A549 (cell line): ENCODE measurements at regions not wholly inside any gene's neighbourhood (a gene's known extent, or its start where the extent isn't known, plus 50 kb on each side); places are given as distances from the start of the nearest gene placed in this dataset.

ENCODE experiments used
- ATAC-seq, 2 experiments: fragments of 200-7000 bp in 1 of 2; fragments of >200 bp in 1 of 2; cut with Nextera tagmentation in 1 of 2; cut with Tn5 transposase in 1 of 2; 3 replicates each; pipeline versions ENCODE4 v1.8.0 to v1.9.1; 2018 to 2020; ENCODE audit warnings: mild to moderate bottlenecking in 1 of 2, moderate library complexity in 1 of 2
- CTCF ChIA-PET: fragments of 300-600 bp; sonication (Branson Sonifier 250); formaldehyde crosslinking; extraction: SDS; loops from one replicate; lab custom pipeline; 2021; ENCODE audit warnings: antibody characterized with exemption, inconsistent platforms; lab: Yijun Ruan, JAX
- POLR2A ChIA-PET: fragments of 350-600 bp; formaldehyde crosslinking; extraction: SDS; loops from one replicate; lab custom pipeline; 2021; ENCODE audit warnings: antibody characterized with exemption, inconsistent platforms; lab: Yijun Ruan, JAX
- DNase-seq, 2 experiments: peaks; one replicate each; pipeline versions ENCODE4 v3.0.0 to v3.0.0-alpha.2; 2011 to 2016; ENCODE audit warnings: low read depth in 1 of 2, low spot score in 1 of 2
- FAIRE-seq: peaks from 2 replicates; lab custom pipeline; 2011; peaks lifted over from hg19 to GRCh38; lab: Jason Lieb, UNC
- H3K27ac ChIP-seq, 2 experiments: fragments of >200 bp; sonication (Bioruptor Twin); formaldehyde crosslinking; 3 replicates each; pipeline ENCODE4 v1.5.1; 2016 to 2017
- H3K4me1 ChIP-seq: fragments of >200 bp; sonication (Bioruptor Twin); formaldehyde crosslinking; 3 replicates; pipeline ENCODE4 v1.6.1; 2016
- H3K4me2 ChIP-seq: fragments of >200 bp; sonication (Bioruptor Twin); formaldehyde crosslinking; 3 replicates; pipeline ENCODE4 v1.6.1; 2016
- H3K4me3 ChIP-seq: fragments of >200 bp; sonication (Bioruptor Twin); formaldehyde crosslinking; 3 replicates; pipeline ENCODE4 v1.5.1; 2016
- H3K9me3 ChIP-seq: fragments of >200 bp; sonication (Bioruptor Twin); formaldehyde crosslinking; 3 replicates; pipeline ENCODE4 v1.6.1; 2016
- CBX2 ChIP-seq: fragments of 200-600 bp; sonication (generic); IDR thresholded peaks from 2 replicates; pipeline ENCODE4 v1.6.1; 2016; ENCODE audit warnings: low read depth, mild to moderate bottlenecking, borderline replicate concordance
- CBX8 ChIP-seq: fragments of 200-600 bp; sonication (generic); IDR thresholded peaks from 2 replicates; pipeline ENCODE4 v1.6.1; 2016
- CEBPB ChIP-seq, 2 experiments: fragments of >200 bp in 1 of 2; sonication (Bioruptor Twin) in 1 of 2; formaldehyde crosslinking in 1 of 2; IDR thresholded peaks; 2 replicates each; pipeline ENCODE4 v1.6.1; 2012 to 2016
- E2F6 ChIP-seq: IDR thresholded peaks from 2 replicates; pipeline ENCODE4 v1.6.1; 2012; ENCODE audit warnings: low read depth, borderline replicate concordance
- ESRRA ChIP-seq: fragments of 150-350 bp; IDR thresholded peaks from 2 replicates; pipeline ENCODE4 v1.6.1; 2014; ENCODE audit warnings: mild to moderate bottlenecking, low read length, borderline replicate concordance
- FOSL2 ChIP-seq, 2 experiments: fragments of 450-650 bp in 1 of 2; fragments of >200 bp in 1 of 2; sonication (Bioruptor Twin) in 1 of 2; formaldehyde crosslinking; IDR thresholded peaks; 2 replicates each; pipeline versions ENCODE4 v1.5.0 to v1.6.1; 2016 to 2020; ENCODE audit warnings: mild to moderate bottlenecking in 1 of 2, moderate library complexity in 1 of 2
- FOXS1 ChIP-seq: fragments of 250-450 bp; sonication (Bioruptor Pico); IDR thresholded peaks from 2 replicates; pipeline ENCODE4 v1.5.0; 2020; ENCODE audit warnings: mild to moderate bottlenecking, moderate library complexity
- HES2 ChIP-seq: fragments of >200 bp; sonication (Bioruptor Twin); formaldehyde crosslinking; IDR thresholded peaks from 2 replicates; pipeline ENCODE4 v1.6.1; 2016
- HEYL ChIP-seq: fragments of 250-450 bp; sonication (Bioruptor Pico); IDR thresholded peaks from 2 replicates; pipeline ENCODE4 v1.8.0; 2021; ENCODE audit warnings: mild to moderate bottlenecking, moderate library complexity
- HMGXB4 ChIP-seq: fragments of 250-450 bp; sonication (Bioruptor Pico); IDR thresholded peaks from 2 replicates; pipeline ENCODE4 v1.5.0; 2021; ENCODE audit warnings: mild to moderate bottlenecking, moderate library complexity, borderline replicate concordance
- HOXA7 ChIP-seq: fragments of 250-450 bp; sonication (Bioruptor Pico); IDR thresholded peaks from 2 replicates; pipeline ENCODE4 v1.5.0; 2020; ENCODE audit warnings: mild to moderate bottlenecking, moderate library complexity
- HOXB13 ChIP-seq: fragments of 250-450 bp; sonication (Bioruptor Pico); IDR thresholded peaks from 2 replicates; pipeline ENCODE4 v1.5.0; 2020; ENCODE audit warnings: low read depth, mild to moderate bottlenecking, moderate library complexity
- JUN ChIP-seq, 2 experiments: fragments of >200 bp; sonication (Bioruptor Twin); formaldehyde crosslinking; IDR thresholded peaks; 2 replicates in 1 of 2; 3 replicates in 1 of 2; pipeline ENCODE4 v1.6.1; 2016 to 2017
- KDM1A ChIP-seq: fragments of 200-600 bp; sonication (generic); IDR thresholded peaks from 2 replicates; pipeline ENCODE4 v1.6.1; 2016; ENCODE audit warnings: low read depth, mild to moderate bottlenecking
- KDM5A ChIP-seq: fragments of 200-600 bp; sonication (generic); IDR thresholded peaks from 2 replicates; pipeline ENCODE4 v1.6.1; 2016; ENCODE audit warnings: antibody characterized with exemption, mild to moderate bottlenecking
- MAZ ChIP-seq: fragments of 150-350 bp; IDR thresholded peaks from 2 replicates; pipeline ENCODE4 v1.6.1; 2014; ENCODE audit warnings: antibody characterized with exemption, low read depth, low read length, borderline replicate concordance
- PBX3 ChIP-seq: IDR thresholded peaks from 2 replicates; pipeline ENCODE4 v1.6.1; 2012
- POLR2AphosphoS2 ChIP-seq: conservative IDR thresholded peaks from 2 replicates; pipeline ENCODE4 v1.6.1; 2012; ENCODE audit warnings: low read length, improper control_type of control experiment, inconsistent platforms
- RAD21 ChIP-seq, 2 experiments: fragments of >200 bp in 1 of 2; sonication (Bioruptor Twin) in 1 of 2; formaldehyde crosslinking in 1 of 2; IDR thresholded peaks in 1 of 2; conservative IDR thresholded peaks in 1 of 2; 2 replicates in 1 of 2; 3 replicates in 1 of 2; pipeline ENCODE4 v1.6.1; 2012 to 2018; ENCODE audit warnings: inconsistent platforms in 1 of 2
- RCOR1 ChIP-seq: fragments of 150-350 bp; IDR thresholded peaks from 2 replicates; pipeline ENCODE4 v1.6.1; 2014; ENCODE audit warnings: antibody characterized with exemption, low read length, low read depth
- REST ChIP-seq: fragments of 200-600 bp; sonication (generic); IDR thresholded peaks from 2 replicates; pipeline ENCODE4 v1.6.1; 2016; ENCODE audit warnings: antibody characterized with exemption, mild to moderate bottlenecking, moderate library complexity
- RFX5 ChIP-seq: fragments of 450-650 bp; IDR thresholded peaks from 2 replicates; pipeline ENCODE4 v1.7.1; 2014; ENCODE audit warnings: antibody characterized with exemption, mild to moderate bottlenecking, moderate library complexity
- SREBF2 ChIP-seq: fragments of 450-650 bp; IDR thresholded peaks from 2 replicates; pipeline ENCODE4 v1.6.1; 2014; ENCODE audit warnings: mild to moderate bottlenecking, moderate library complexity
- ZC3H11A ChIP-seq: fragments of 450-650 bp; IDR thresholded peaks from 2 replicates; pipeline ENCODE4 v1.6.1; 2014; ENCODE audit warnings: antibody characterized with exemption, mild to moderate bottlenecking
- ZFP36 ChIP-seq: fragments of 450-650 bp; IDR thresholded peaks from 2 replicates; pipeline ENCODE4 v1.6.1; 2014; ENCODE audit warnings: borderline replicate concordance; ENCODE audit not compliant: partially characterized antibody
- WGBS: methylation state at CpG from one replicate; pipeline ENCODE4 v1.1.6; 2017; ENCODE audit errors: missing lambda C conversion rate; 5-methylcytosine and 5-hydroxymethylcytosine counted together

GRCh38 chr12:98048326-98048725, 467.1 kb upstream of the TMPO start:
- Histone ChIP-seq H3K9me3 (no peaks in the 10 kb centered on the region), H3K4me2 (no peak overlapping the region), H3K4me3 (no peak overlapping the region), H3K4me1 (no peaks in the 10 kb centered on the region), H3K27ac (no peak overlapping the region)
- TF ChIP-seq CBX8, result no peak
- no peak for TF ChIP-seq HES2
- no peak for TF ChIP-seq HOXB13 (CRISPR knock-in tag)
- no peak for TF ChIP-seq FOSL2 (IDR thresholded peaks at IDR 0.05)
- TF ChIP-seq FOSL2 (CRISPR knock-in tag; IDR thresholded peaks at IDR 0.05), result no peak
- no peak for TF ChIP-seq HEYL
- TF ChIP-seq CBX2, result no peak
- TF ChIP-seq JUN (IDR thresholded peaks at IDR 0.05), result no peak
- no peak for TF ChIP-seq SREBF2
- no peak for TF ChIP-seq KDM5A
- TF ChIP-seq ESRRA, result no peak
- no peak for TF ChIP-seq ZFP36
- no peak for TF ChIP-seq RAD21 (conservative IDR thresholded peaks at IDR 0.05 in 1 of 2, IDR thresholded peaks at IDR 0.05 in 1 of 2)
- TF ChIP-seq PBX3, result no peak
- CTCF ChIA-PET, result interaction anchor here (0.6 kb wide), 1 partner anchor 202 kb away, joined by 3 read pairs; no protein-coding TSS in a partner anchor
- POLR2A ChIA-PET, result no interaction called here
- ATAC-seq, result no peak
- no peak for FAIRE-seq
- no peak for DNase-seq

GRCh38 chr12:98053202-98053601, 462.2 kb upstream of the TMPO start:
- TF ChIP-seq CBX8 (no peak), JUN (IDR thresholded peaks at IDR 0.05) (no peak), E2F6 (no peak), KDM5A (no peak), MAZ (no peak), HOXA7 (CRISPR knock-in tag) (no peak), KDM1A (no peak), CEBPB (IDR thresholded peaks at IDR 0.05) (no peak), HOXB13 (CRISPR knock-in tag) (no peak), FOXS1 (no peak), HEYL (no peak), ZC3H11A (no peak), HMGXB4 (CRISPR knock-in tag) (no peak), ESRRA (no peak), PBX3 (no peak), RCOR1 (no peak), REST (no peak), POLR2AphosphoS2 (no peak), RFX5 (no peak), RAD21 (conservative IDR thresholded peaks at IDR 0.05 in 1 of 2, IDR thresholded peaks at IDR 0.05 in 1 of 2) (no peak)
- WGBS, result 21% methylated on average over 2 of the region's 2 CpGs
- no peaks in the 10 kb centered on the region for H3K9me3 ChIP-seq
- no peak overlapping the region for H3K27ac ChIP-seq
- CTCF ChIA-PET, result interaction anchor here (1.4 kb wide), 1 partner anchor 13 kb away, joined by 4 read pairs; no protein-coding TSS in a partner anchor
- ATAC-seq (no peak), DNase-seq (no peak), FAIRE-seq (no peak)
- H3K4me1 ChIP-seq, result no peaks in the 10 kb centered on the region
- H3K4me3 ChIP-seq, result no peak overlapping the region
- POLR2A ChIA-PET, result no interaction called here
- no peak overlapping the region for H3K4me2 ChIP-seq
